HG03378 (cell line): ENCODE measurements at regions not wholly inside any gene's neighbourhood (a gene's known extent, or its start where the extent isn't known, plus 50 kb on each side); places are given as distances from the start of the nearest gene placed in this dataset.
"Not testable (repeated sequence)": the region's sequence is repeated elsewhere in the genome, so short reads cannot be mapped to it uniquely, and the experiment has no call there.

Source experiments
- ATAC-seq: cut with Tn5 transposase; IDR thresholded peaks from one replicate; pipeline ENCODE4 v1.9.1; 2021; ENCODE audit warnings: mild to moderate bottlenecking, moderate library complexity; ENCODE audit not compliant: unreplicated experiment

DNA sequence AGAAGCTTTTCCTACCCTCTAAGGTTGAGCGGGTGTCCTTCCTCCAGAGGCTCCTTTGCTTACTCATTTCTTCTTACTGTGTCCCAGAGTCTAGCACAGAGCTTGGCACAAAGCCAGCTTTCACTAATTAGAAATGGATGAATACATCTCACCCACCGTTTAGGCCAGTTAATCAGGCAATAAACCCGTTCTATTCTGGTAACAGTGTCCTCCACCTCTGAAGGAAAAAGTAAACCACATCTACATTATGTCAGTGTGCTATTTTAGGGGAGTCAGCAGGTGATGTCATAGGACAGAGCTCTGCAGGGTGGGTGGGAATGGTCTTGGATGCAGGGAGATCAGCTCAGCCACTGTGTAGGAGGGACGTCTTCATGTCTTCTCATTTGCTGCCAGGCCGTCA lies 109.2 kb downstream of the OSTF1 start:
- no peak for ATAC-seq

DNA sequence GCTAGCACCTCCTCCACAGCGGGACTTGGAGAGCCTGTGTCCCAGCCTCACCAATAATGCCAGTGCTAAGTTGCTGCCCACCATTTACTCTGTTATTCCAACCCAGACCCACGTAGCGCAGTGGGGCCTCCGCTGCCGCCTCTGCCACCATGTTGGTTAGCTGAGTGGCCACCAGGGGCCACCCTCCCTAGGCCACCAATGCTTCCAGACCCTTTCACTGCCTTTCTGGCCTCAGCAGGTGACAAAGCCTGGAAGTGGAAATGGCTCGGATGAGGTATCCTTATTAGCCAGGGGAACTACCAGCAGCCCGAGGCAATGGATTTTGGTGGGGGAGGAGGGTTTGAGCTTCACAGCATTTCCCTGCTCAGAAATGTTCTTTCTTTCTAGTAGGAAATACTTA lies 110.1 kb downstream of the OSTF1 start:
- no peak for ATAC-seq

DNA sequence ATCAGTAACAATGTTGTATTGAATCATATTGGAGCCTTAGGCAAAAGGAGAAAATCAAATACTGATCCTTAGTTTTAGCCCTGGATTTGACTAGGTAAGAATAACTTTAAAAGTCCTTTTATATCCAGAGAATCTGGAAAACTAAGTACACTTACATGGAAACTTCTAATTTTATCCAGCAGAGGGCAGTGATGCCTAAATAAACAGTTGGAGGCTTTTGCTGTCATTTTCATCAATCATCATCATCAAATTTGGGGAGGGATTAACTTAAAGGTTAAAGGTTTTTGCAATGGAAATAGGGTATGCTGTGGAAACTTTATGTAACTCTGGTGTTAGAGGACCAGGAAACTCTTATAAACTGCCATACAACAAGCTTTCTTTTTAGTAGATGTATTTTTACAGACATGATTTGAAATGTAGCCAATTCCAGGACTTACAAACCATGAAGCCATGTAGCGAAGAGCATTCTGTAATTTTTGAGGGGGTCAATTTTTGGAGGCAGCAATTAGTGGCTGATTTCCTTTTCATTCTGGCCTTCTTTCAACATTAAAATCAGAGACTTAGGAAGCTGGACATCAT lies 112.7 kb downstream of the OSTF1 start:
- no peak for ATAC-seq

DNA sequence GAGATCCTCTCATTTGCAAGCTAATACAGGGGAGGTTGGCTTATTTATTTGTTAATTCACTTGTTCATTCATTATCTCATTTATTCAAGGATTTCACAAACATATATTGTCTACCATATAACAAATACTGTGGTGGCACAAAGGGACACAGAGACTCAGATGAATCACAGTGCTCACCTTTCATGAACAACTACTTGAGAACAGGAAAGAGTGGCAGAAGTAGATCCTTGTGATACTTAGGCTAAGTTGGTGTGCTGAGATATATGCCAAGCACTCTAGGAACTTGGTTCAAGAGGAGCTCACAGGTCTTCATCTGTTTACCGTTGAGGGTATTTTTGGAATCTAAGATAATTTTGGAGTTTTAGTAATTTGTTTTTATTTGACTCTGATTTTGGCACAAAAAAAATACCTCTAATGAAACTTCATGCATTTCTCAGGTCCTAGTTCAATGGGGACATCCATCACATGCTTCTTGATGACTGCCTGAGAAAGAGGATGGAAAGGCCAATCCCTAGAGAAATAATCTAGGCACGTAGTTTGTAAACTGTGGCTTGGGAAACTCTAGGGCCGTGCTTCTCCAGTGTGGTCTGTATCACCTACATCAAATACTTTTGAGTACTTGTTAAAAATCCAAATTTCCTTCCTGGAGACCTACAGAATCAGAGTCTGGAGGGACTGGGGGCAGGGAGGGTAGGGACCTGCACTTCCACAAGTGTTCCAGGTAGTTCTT lies 113.3 kb downstream of the OSTF1 start:
- ATAC-seq: no peak

DNA sequence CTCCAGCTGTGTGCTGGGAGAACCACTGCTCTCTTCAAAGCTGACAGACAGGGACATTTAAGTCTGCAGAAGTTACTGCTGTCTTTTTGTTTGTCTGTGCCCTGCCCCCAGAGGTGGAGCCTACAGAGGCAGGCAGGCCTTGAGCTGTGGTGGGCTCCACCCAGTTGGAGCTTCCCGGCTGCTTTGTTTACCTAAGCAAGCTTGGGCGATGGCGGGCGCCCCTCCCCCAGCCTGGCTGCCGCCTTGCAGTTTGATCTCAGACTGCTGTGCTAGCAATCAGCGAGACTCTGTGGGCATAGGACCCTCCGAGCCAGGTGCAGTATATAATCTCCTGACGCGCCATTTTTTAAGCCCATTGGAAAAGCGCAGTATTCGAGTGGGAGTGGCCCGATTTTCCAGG lies 119.7 kb downstream of the OSTF1 start:
- ATAC-seq: not testable (repeated sequence)

DNA sequence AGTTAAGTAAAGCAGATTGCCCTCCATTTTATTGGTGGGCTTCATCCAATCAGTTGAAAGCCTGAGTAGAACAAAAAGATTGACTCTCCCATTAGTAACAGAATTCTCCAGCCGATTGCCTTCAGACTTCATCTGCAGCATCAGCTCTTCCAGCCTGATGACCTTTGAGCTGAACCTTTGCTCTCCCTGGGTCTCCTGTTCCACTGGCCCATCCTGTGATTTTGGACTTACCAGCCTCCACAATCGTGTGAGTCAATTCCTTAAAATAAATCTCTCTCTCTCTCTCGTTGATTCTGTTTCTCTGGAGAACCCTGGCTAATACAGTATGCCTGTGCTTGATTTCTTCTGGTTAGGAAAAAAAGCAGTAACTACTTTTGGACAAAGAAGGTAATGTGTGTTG lies 121.9 kb downstream of the OSTF1 start:
- ATAC-seq: no peak

DNA sequence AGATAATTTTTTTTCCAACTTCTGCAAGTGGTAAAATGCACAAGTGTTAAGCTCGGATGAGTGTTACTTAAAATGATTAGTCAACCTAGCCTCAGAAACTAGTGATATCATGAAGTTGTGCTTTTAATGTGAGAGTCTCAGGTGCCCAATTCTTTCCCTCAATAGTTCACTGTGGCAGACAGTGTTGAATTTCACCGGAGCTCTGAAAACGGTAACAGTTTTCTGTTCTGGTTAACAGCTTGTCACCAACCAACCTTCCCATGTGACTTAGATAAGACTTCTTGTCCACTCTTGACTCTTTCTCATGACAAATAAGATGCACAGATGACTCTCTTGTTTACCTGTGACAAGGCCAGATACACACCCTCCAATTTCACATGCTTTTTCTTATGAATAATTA lies 125.5 kb downstream of the OSTF1 start:
- ATAC-seq: no peak

DNA sequence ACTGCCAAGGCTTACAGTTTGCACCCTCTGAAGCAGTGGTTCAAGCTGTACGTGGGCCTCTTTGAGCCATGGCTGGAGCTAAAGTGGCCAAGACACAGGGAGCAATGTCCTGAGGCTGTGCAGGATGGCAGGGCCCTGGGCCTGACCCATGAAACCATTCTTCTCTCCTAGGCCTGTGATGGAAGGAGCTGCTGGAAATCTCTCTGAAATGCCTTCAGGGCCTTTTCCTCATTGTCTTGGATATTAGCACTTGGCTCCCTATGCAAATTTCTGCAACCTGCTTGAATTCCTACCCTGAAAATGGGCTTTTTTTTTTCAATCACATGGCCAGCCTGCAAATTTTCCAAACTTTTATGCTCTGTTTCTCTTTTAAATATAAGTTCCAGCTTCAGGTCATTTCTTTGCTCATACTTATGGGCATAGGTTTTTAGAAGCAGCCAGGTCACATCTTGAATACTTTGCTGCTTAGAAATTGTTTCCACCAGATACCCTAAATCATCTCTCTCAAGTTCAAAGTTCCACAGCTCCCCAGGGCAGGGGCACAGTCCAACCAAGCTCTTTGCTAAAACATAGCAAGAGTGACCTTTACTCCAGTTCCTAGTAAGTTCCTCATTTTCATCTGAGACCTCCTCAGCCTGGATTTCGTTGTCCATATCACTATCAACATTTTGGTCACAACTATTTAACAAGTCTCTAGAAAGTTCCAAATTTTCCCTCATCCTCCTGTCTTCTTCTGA lies 138.3 kb downstream of the OSTF1 start:
- ATAC-seq: no peak

DNA sequence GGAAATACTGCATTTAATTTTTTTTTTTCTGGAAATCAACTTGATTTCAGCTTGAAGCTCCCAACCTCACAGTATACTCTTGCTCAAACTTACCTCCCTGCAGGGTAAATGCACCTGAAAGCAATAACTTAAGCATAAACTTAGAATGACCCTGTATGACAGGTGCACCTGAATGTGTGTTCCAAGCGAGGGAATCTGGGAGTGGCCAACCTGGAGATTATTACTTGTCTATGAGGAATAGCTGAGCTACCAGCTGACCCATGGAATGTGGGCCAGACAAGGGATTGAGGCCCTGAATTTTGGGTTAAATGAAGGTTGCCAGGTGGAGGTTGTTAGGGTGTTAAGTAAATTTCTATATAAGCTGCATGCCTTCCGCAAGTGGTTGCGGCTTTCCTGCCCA lies 140.6 kb downstream of the OSTF1 start:
- ATAC-seq: no peak

DNA sequence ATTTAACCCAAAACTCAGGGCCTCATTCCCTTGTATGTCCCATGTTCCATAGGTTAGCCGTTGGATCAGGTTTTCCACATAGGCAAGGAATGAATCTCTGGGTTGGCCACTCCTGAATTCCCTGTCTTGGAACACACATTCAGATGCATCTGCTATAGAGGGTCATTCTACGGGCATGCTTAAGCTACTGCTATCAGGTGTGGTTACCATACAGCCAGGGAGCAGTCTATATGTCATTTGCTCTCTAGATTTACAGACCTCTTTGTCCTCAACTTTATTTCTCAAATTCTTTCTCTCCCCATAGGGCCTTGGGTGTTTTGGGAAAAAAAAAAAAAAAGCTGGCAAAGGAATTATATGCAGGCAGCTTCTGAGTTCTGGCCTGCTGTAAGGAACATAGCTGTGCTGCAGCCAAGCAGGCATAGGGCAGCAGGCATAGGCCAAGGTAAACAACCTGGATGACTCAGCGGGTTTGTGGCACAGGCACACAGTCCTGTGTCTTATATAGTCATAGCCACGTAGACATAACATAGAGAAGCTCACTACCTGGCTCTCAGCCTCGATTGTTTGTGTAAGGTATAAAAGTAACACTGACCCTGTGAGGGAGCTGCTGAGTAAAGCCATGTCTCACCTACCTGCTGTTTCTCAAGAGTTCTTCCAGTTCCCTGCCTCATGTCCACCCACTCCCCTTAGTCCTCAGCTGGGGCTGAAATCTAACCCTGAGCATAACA lies 141.5 kb downstream of the OSTF1 start:
- no peak for ATAC-seq

DNA sequence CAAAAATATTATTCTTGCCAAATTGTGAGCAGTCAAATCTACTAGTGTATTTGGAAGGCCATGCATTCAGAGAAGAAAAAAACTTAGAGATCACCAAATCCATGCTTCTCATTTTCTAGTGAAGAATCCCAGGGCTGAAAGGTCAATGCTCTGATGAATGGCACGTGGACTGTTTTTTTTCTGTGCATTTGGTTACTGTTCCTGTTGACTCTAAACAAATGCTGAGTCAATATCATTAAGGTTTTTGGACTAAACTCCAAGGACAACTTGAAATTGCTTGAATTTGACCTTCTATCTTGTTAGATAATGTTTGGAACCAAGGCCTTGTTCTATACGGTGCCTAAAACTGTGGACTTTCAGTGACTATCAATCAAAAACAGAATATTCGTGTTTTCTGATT lies 142.2 kb downstream of the OSTF1 start:
- no peak for ATAC-seq

DNA sequence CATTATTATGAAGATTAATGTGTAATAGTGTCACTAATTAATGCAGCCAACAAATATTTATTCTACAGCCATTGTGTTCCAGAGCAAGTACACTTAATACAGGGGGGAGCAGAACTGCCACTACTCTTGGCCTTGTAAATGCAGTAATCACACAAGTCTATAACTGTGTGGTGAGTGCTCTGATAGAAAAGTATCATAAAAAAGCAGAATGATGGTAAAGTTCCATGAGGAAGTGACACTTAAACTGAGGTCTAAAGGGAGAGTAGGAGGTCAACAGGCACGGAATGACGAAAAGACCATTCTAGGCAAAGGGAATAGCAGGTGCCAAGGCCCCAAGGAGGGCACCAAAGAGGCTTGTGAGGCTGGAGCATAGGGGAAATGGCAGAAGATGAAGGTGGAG lies 142.9 kb downstream of the OSTF1 start:
- no peak for ATAC-seq

DNA sequence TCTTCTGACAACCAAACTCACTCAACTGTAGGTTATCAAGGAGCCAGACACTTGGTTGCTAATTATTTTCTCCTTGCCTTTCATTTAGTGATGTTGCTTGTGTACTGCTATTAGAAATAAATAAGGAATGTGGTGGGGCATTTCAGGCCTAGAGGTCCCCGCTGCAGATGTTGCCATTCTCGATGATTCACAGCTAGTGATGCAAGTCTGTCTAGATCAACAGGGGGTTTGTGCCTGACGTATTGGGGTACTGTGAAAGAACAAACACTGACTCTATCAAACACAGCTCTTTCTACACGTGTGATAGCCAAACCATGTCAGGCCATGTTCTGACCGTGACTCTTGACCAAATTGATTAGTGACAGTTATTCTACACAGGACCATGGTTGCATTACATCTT lies 144.7 kb downstream of the OSTF1 start:
- no peak for ATAC-seq

DNA sequence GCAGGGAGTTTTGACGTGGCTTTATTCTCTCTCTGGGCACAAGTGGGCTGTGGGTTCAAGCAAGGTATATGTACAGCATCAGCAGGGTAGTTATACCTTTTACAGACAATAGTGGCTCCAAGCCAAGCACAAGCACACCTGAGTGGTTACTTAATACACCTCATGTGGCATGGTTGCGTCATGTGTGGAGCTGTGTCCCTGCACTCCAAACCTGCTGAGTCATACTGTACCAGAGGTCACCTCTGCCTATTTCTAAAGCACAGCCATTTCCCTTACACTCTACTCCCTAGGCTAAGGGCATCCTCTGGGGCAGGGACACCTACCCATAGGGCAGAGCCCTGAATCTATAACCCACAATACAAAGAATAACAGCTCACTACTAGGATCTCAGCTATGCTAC lies 147.3 kb downstream of the OSTF1 start:
- no peak for ATAC-seq

DNA sequence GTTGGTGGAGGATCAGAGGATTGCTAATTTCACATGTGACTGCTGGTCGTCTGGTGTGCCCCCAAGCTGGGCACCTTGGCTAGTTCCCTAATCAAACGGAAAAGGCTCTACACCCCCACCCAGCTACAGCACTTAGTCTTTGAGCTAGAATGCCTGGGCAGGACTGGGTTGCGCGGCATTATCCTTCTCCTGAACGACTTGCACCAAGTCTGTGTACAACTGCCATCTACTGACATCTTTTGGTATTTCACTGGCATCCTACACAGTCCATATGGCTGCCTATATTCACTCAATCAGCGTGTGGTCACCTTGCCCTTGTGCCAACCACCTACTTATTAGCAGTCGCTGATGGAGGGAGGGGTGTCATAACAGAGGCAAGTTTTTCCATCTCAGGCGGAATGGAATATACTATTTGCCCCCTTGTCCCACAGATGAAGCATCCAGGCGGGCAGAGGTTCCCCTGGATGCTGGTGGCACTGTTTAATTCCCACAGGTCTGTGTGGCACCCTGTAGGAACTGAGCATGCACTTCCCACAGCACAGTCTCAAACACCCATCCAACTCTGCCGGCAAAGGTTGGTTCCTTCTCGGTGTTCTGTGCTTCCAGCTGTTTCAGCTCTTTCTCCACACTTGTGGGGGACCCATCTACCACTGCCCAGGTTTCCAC lies 150.1 kb downstream of the OSTF1 start:
- peak; percentile 92 for ATAC-seq

DNA sequence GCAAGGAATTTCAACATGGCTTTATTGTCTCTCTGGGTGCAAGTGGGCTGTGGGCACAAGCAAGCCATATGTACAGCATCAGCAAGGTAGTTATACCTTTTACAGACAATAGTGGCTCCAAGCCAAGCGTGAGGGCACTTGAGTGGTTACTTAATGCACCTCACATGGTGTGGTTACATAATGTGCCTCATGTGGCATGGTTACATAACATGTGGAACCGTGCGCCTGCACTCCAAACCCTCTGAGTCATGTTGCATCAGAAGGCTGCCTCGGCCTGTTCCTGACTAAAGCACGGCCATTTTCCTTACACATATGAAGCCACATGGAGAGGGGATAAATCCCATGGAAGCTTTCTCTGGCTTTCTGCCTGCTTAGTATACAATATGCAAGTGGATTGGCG lies 150.9 kb downstream of the OSTF1 start:
- no peak for ATAC-seq

DNA sequence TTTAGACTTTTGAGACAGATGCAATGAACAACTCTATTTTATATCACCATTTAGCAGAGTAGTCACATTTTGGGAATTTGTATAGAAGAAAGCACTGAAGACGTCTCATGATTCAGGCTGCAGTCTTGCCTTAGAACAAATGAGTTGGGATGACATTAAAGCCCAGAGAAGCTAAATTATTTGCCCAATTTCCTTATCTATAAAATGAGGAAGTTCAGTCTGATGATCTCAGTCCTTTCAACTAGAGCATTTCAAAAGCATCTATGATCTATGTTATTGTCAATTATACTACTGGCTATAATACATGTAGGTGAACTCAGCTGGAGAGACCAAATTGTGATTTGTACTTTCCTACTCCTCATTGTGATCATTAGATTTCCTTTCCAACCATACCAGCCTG lies 154.1 kb downstream of the OSTF1 start:
- no peak for ATAC-seq

DNA sequence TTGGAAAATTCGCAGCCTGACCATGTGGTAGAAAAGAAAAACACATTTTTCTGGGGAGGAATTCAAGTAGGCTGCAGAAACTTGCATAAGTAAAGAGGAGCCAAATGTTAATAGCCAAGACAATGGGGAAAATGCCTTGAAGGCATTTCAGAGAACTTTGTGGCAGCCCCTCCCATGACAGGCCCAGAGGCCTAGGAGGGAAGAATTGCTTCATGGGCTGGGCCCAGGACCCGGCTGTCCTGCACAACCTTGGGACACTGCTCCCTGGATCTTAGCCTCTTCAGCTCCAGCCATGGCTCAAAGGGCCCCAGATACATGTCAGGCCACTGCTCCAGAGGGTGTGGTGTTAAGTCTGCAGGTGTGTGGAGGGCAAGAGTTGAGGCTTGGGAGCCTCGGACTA lies 158.6 kb downstream of the OSTF1 start:
- no peak for ATAC-seq

DNA sequence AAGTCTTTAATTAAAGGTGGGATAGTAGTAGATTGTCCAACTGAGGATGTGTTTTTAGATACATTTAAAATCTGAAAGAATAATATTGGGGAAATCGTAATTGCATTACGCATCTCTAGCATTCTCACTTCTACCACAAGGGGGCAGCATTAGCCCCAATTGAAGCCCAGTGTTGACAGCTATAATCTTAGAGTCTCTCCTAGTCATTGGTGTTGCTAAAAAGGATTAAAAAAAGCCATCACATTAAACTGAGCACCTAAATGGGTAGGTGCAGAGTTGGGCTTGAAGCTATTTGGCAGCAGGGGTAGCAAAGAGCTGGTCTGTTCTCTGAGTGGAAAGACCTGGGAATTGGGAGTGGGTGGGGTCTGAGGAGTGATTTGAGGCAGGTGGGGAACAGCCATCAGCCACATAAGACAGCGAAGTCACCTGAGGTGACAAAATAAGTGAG lies 177.2 kb downstream of the OSTF1 start:
- peak; percentile 93 for ATAC-seq

DNA sequence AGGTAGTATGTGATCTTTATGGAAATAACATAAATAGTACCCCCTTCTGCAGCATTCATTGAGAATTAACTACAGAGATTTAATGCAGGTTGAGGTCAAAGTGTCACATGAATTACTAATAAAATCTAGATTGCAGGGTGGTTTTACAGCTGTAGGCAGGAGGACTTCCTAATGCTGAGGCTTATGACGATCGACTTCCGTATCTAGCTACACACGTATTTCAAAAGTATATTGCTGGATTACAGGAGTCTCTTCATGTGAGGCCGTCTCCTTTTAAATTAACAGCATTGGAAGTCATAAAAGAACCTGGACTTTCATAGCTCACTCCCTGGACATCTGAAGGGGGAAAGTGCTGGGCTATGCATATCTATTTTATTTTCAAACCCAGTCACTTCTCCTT lies 180.9 kb downstream of the OSTF1 start:
- no peak for ATAC-seq

DNA sequence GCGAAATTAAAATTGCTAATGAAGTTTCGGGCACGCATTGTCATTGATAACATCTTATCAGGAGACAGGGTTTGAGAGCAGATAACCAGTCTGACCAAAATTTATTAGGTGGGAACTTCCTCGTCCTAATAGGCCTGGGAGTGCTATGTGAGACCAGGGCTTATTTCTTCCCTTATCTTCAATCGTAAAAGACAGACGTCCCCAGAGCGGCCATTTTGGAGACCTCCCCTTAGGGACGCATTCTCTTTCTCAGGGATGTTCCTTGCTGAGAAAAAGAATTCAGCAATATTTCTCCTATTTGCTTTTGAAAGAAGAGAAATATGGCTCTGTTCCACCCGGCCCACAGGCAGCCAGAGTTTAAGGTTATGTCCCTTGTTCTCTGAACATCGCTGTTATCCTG lies 184.7 kb downstream of the OSTF1 start:
- not testable (repeated sequence) for ATAC-seq
